HepG2 (cell line): ENCODE measurements at regions not wholly inside any gene's neighbourhood (a gene's known extent, or its start where the extent isn't known, plus 50 kb on each side); places are given as distances from the start of the nearest gene placed in this dataset.

Source experiments
- ATAC-seq: fragments of 200-7000 bp; cut with Tn5 transposase; 3 replicates; pipeline ENCODE4 v1.9.1; 2020; ENCODE audit warnings: mild to moderate bottlenecking, moderate library complexity
- BruUV-seq: library from RNA; stranded (reverse); fragments of 400-500 nt; replicated peaks from 2 replicates; lab custom pipeline; 2021; lab: Mats Ljungman, UMichigan
- CTCF ChIA-PET: fragments of 300-600 bp; formaldehyde crosslinking; extraction: SDS; loops from one replicate; lab custom pipeline; 2021; ENCODE audit warnings: low total read pairs, inconsistent platforms, low intra/inter-chr PET ratio; lab: Yijun Ruan, JAX
- POLR2A ChIA-PET: fragments of 350-600 bp; sonication (Branson Sonifier 250); formaldehyde crosslinking; loops from one replicate; lab custom pipeline; 2020; ENCODE audit warnings: antibody characterized with exemption, inconsistent platforms; lab: Yijun Ruan, JAX
- DNase-seq: peaks from one replicate; pipeline ENCODE4 v3.0.0-alpha.2; 2015; ENCODE audit warnings: low spot score
- FAIRE-seq: peaks from 3 replicates; lab custom pipeline; 2011; peaks lifted over from hg19 to GRCh38; lab: Jason Lieb, UNC
- H2AFZ ChIP-seq: one replicate; pipeline ENCODE4 v1.6.1; 2011; ENCODE audit warnings: low read length, inconsistent platforms
- H3K27ac ChIP-seq: fragments of 300-600 bp; 3 replicates; pipeline ENCODE4 v1.8.0; 2011; ENCODE audit warnings: mixed run types, mild to moderate bottlenecking, mixed read lengths, low read length, inconsistent platforms; ENCODE audit not compliant: insufficient read depth; ENCODE audit errors: extremely low read length
- H3K27me3 ChIP-seq, 2 experiments: fragments of 200-600 bp in 1 of 2; 2 replicates in 1 of 2; 3 replicates in 1 of 2; pipeline versions ENCODE4 v1.6.0 to v1.8.0; 2011; ENCODE audit warnings: low read length in 2 of 2, mild to moderate bottlenecking in 2 of 2, moderate library complexity in 2 of 2, inconsistent platforms in 1 of 2; ENCODE audit not compliant: insufficient read depth in 2 of 2, control insufficient read depth in 1 of 2
- H3K36me3 ChIP-seq, 2 experiments: fragments of 200-600 bp in 1 of 2; replicated peaks in 1 of 2; 2 replicates in 1 of 2; 3 replicates in 1 of 2; pipeline versions ENCODE4 v1.5.1 to v1.8.0; 2011; ENCODE audit warnings: low read length in 2 of 2, inconsistent platforms in 1 of 2; ENCODE audit not compliant: insufficient read depth in 2 of 2, control insufficient read depth in 1 of 2
- H3K4me1 ChIP-seq: 2 replicates; pipeline ENCODE4 v1.5.1; 2012; ENCODE audit warnings: low read length, inconsistent platforms; ENCODE audit not compliant: insufficient read depth
- H3K4me2 ChIP-seq: 2 replicates; pipeline ENCODE4 v1.6.0; 2011; ENCODE audit warnings: low read depth, low read length, inconsistent platforms
- H3K4me3 ChIP-seq, 3 experiments: fragments of 200-600 bp in 1 of 3; sonication (generic), shearing (Covaris generic) in 1 of 3; replicated peaks in 1 of 3; 2 replicates each; pipeline ENCODE4 v1.5.1; 2011 to 2016; ENCODE audit warnings: low read length in 3 of 3, inconsistent platforms in 2 of 3, low read depth in 2 of 3, mild to moderate bottlenecking in 2 of 3, control low read depth in 1 of 3, mixed read lengths in 1 of 3; ENCODE audit not compliant: insufficient read depth in 1 of 3
- H3K79me2 ChIP-seq: one replicate; pipeline ENCODE4 v1.6.1; 2011; ENCODE audit warnings: low read length, inconsistent platforms; ENCODE audit not compliant: insufficient read depth
- H3K9ac ChIP-seq: 2 replicates; pipeline ENCODE4 v1.6.0; 2011; ENCODE audit warnings: mild to moderate bottlenecking, low read depth, low read length, inconsistent platforms; ENCODE audit not compliant: insufficient read depth
- H3K9me3 ChIP-seq: 2 replicates; pipeline ENCODE4 v1.5.1; 2012; ENCODE audit warnings: mild to moderate bottlenecking, low read length
- H4K20me1 ChIP-seq: 2 replicates; pipeline ENCODE4 v1.6.0; 2011; ENCODE audit warnings: inconsistent platforms, mild to moderate bottlenecking, low read length, moderate library complexity; ENCODE audit not compliant: insufficient read depth
- CEBPG ChIP-seq: IDR thresholded peaks from 2 replicates; pipeline ENCODE4 v1.6.1; 2016
- ETV5 ChIP-seq: IDR thresholded peaks from 2 replicates; pipeline ENCODE4 v1.6.1; 2018; ENCODE audit warnings: missing biosample characterization, missing genetic modification reagents, inconsistent platforms, borderline replicate concordance
- FOXA1 ChIP-seq, 2 experiments: fragments of 450-650 bp in 1 of 2; sonication (generic) in 1 of 2; formaldehyde crosslinking in 1 of 2; IDR thresholded peaks; 2 replicates each; pipeline versions ENCODE4 v1.4.0 to v1.6.1; 2016 to 2020; ENCODE audit warnings: missing genetic modification reagents in 1 of 2
- MED8 ChIP-seq: sonication (generic); formaldehyde crosslinking; IDR thresholded peaks from 2 replicates; pipeline ENCODE4 v1.8.1; 2023; ENCODE audit warnings: mild to moderate bottlenecking, missing genetic modification reagents; ENCODE audit not compliant: insufficient replicate concordance
- NR2F6 ChIP-seq, 2 experiments: IDR thresholded peaks; 2 replicates each; pipeline ENCODE4 v1.6.1; 2016; ENCODE audit warnings: antibody characterized with exemption in 1 of 2, mild to moderate bottlenecking in 1 of 2
- POLR2AphosphoS5 ChIP-seq: IDR thresholded peaks from 2 replicates; pipeline ENCODE4 v1.6.1; 2012; ENCODE audit warnings: low read depth, low read length
- RXRB ChIP-seq: IDR thresholded peaks from 2 replicates; pipeline ENCODE4 v1.6.1; 2016; ENCODE audit warnings: borderline replicate concordance, missing genetic modification reagents, missing compliant biosample characterization
- SMYD3 ChIP-seq: sonication (generic); formaldehyde crosslinking; IDR thresholded peaks from 2 replicates; pipeline ENCODE4 v1.8.1; 2023; ENCODE audit warnings: mild to moderate bottlenecking, missing genetic modification reagents
- ZBTB42 ChIP-seq: sonication (generic); formaldehyde crosslinking; IDR thresholded peaks from 2 replicates; pipeline ENCODE4 v1.5.0; 2020; ENCODE audit warnings: mild to moderate bottlenecking, missing genetic modification reagents
- ZC3H4 ChIP-seq: sonication (generic); formaldehyde crosslinking; IDR thresholded peaks from 2 replicates; pipeline ENCODE4 v1.4.0; 2020; ENCODE audit warnings: missing genetic modification reagents, borderline replicate concordance
- ZMYM4 ChIP-seq: sonication (generic); formaldehyde crosslinking; IDR thresholded peaks from 2 replicates; pipeline ENCODE4 v1.8.1; 2023; ENCODE audit warnings: mild to moderate bottlenecking, missing genetic modification reagents
- WGBS: methylation state at CpG from one replicate; pipeline ENCODE4 v1.1.6; 2017; ENCODE audit warnings: low lambda C conversion rate; 5-methylcytosine and 5-hydroxymethylcytosine counted together
- in situ Hi-C: cut with HindIII; loops from 2 replicates; pipeline ENCODE4 v1.10.0; 2017; ENCODE audit warnings: low pct_unique_long_range_greater_than_20kb; ENCODE audit not compliant: extremely low pct_ligation_motif_present
- intact Hi-C: fragments of 100-400 bp; cut with micrococcal nuclease; formaldehyde crosslinking; loops from one replicate; pipeline ENCODE4 v1.10.0; 2022; ENCODE audit not compliant: unreplicated experiment
- TF ChIP-seq, protein P1 (sequence below): IDR thresholded peaks from 2 replicates; pipeline ENCODE4 v1.6.1; 2016; ENCODE audit warnings: low read depth, missing genetic modification reagents, missing compliant biosample characterization

- no peaks in the 10 kb centered on the region for H3K27me3 ChIP-seq
- TF ChIP-seq ZC3H4 (CRISPR knock-in tag) (no peak), MED8 (CRISPR knock-in tag) (no peak), CEBPG (CRISPR knock-in tag) (no peak), POLR2AphosphoS5 (no peak)
- H3K27ac ChIP-seq = no peak overlapping the region
- H3K4me3 ChIP-seq = no peak overlapping the region
- BruUV-seq = no TSS peak
- ChIA-PET POLR2A (no interaction called here), CTCF (no interaction called here)
- WGBS = 0% methylated on average over 3 of the region's 3 CpGs
- no peaks in the 10 kb centered on the region for H4K20me1 ChIP-seq
- FAIRE-seq = no peak
- intact Hi-C loops (no loop called here), in situ Hi-C loops (no loop called here)
- no peaks in the 10 kb centered on the region for H3K79me2 ChIP-seq
- DNase-seq = no peak
- no peak overlapping the region for H2AFZ ChIP-seq
- H3K36me3 ChIP-seq = no peaks in the 10 kb centered on the region
- H3K9ac ChIP-seq = no peak overlapping the region
- no peak overlapping the region for H3K4me2 ChIP-seq
- no peaks in the 10 kb centered on the region for H3K9me3 ChIP-seq
- ATAC-seq = no peak
- H3K4me1 ChIP-seq = no peaks in the 10 kb centered on the region
These were observed 441.8 kb upstream of the CXADR start for GRCh38 chr21:17071093-17071492.

DNA sequence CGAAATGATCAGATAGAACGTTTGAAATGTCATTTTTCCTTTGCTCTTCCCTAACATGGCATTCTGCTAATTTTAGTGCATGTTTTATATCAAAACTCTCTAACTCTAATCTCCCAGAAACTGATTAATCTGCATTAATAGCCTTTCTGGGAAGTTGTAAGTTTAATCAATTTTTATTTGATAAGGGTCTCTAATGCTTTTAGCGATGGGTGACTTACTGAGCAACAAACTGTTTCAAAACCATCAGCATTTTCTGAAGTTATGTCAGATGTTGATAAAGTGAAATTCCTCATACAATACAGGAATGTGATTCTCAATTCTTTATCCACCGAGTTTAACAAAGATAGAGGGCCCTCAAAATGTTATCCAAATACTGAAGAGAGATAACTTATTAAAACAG lies 431.6 kb upstream of the CXADR start:
- Histone ChIP-seq H3K4me1 (no peaks in the 10 kb centered on the region), H4K20me1 (no peaks in the 10 kb centered on the region), H3K9ac (no peak overlapping the region), H3K27me3 (no peaks in the 10 kb centered on the region), H3K4me3 (no peak overlapping the region)
- 11% methylated on average over 4 of the region's 4 CpGs for WGBS
- no peak for ATAC-seq
- in situ Hi-C loops = no loop called here
- TF ChIP-seq ZMYM4 (no peak), RXRB (CRISPR knock-in tag) (no peak), ZBTB42 (no peak), NR2F6 (IDR thresholded peaks at IDR 0.05) (no peak), NR2F6 (CRISPR knock-in tag; IDR thresholded peaks at IDR 0.05) (no peak), ETV5 (CRISPR knock-in tag) (no peak), FOXA1 (IDR thresholded peaks at IDR 0.05) (no peak), FOXA1 (CRISPR knock-in tag; IDR thresholded peaks at IDR 0.05) (no peak), SMYD3 (CRISPR knock-in tag) (no peak)
- TF ChIP-seq, protein P1, sequence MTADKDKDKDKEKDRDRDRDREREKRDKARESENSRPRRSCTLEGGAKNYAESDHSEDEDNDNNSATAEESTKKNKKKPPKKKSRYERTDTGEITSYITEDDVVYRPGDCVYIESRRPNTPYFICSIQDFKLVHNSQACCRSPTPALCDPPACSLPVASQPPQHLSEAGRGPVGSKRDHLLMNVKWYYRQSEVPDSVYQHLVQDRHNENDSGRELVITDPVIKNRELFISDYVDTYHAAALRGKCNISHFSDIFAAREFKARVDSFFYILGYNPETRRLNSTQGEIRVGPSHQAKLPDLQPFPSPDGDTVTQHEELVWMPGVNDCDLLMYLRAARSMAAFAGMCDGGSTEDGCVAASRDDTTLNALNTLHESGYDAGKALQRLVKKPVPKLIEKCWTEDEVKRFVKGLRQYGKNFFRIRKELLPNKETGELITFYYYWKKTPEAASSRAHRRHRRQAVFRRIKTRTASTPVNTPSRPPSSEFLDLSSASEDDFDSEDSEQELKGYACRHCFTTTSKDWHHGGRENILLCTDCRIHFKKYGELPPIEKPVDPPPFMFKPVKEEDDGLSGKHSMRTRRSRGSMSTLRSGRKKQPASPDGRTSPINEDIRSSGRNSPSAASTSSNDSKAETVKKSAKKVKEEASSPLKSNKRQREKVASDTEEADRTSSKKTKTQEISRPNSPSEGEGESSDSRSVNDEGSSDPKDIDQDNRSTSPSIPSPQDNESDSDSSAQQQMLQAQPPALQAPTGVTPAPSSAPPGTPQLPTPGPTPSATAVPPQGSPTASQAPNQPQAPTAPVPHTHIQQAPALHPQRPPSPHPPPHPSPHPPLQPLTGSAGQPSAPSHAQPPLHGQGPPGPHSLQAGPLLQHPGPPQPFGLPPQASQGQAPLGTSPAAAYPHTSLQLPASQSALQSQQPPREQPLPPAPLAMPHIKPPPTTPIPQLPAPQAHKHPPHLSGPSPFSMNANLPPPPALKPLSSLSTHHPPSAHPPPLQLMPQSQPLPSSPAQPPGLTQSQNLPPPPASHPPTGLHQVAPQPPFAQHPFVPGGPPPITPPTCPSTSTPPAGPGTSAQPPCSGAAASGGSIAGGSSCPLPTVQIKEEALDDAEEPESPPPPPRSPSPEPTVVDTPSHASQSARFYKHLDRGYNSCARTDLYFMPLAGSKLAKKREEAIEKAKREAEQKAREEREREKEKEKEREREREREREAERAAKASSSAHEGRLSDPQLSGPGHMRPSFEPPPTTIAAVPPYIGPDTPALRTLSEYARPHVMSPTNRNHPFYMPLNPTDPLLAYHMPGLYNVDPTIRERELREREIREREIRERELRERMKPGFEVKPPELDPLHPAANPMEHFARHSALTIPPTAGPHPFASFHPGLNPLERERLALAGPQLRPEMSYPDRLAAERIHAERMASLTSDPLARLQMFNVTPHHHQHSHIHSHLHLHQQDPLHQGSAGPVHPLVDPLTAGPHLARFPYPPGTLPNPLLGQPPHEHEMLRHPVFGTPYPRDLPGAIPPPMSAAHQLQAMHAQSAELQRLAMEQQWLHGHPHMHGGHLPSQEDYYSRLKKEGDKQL (CRISPR knock-in tag) = no peak
- TF ChIP-seq, all 625 proteins: peak for 0
- Histone ChIP-seq H3K36me3 (no peaks in the 10 kb centered on the region), H3K79me2 (no peaks in the 10 kb centered on the region), H2AFZ (no peak overlapping the region), H3K9me3 (no peaks in the 10 kb centered on the region), H3K27ac (no peak overlapping the region), H3K4me2 (no peak overlapping the region)
- no peak for DNase-seq
- CTCF ChIA-PET = no interaction called here
- POLR2A ChIA-PET = no interaction called here
- no TSS peak for BruUV-seq
- intact Hi-C loops = no loop called here
- no peak for FAIRE-seq
